GM18909 (cell line): ENCODE measurements at regions not wholly inside any gene's neighbourhood (a gene's known extent, or its start where the extent isn't known, plus 50 kb on each side); places are given as distances from the start of the nearest gene placed in this dataset.
"Not testable (repeated sequence)": the region's sequence is repeated elsewhere in the genome, so short reads cannot be mapped to it uniquely, and the experiment has no call there.

Source experiments
- ATAC-seq: cut with Tn5 transposase; IDR thresholded peaks from one replicate; pipeline ENCODE4 v1.9.1; 2021; ENCODE audit warnings: mild to moderate bottlenecking; ENCODE audit not compliant: unreplicated experiment, poor library complexity

DNA sequence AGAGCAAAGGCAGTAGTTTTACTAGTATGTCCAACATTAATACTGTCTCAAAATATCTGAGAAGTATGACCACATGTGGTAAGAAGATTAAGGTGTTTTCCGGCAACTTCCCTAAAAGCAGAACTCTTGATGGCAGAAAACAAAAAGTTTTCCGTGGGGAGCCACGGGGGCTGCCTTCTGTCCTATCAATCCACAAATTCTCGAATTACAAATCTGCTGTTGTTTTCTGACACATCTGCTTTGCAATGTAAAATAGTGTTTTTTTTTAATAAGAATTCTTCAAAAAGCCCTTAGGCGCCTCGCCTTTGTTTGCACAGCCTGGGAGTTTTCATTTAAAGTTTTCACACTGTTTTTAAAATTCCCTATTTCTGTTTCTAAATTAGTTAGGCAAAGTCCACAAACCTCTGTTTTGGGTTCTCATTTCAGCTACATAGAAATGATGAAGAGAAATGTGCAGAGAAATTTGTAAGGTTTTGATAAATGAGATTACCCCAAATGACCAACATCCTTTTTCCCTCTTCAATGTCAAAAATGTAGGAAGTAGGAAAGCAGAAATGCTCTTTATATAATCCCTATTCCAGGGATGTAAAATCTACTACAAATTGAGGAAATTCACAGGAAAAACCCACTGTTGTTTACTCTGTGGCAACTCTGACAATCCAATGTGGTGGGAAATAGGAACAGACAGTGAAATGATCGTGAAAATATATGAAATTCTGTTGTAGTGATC is 385.8 kb downstream of the ZEB2 start:
- ATAC-seq = no peak

GRCh38 chr2:144132357-144132756 is 387.6 kb downstream of the ZEB2 start:
- ATAC-seq = no peak

- ATAC-seq = no peak
Measured at GRCh38 chr2:144131042-144131441, 388.9 kb downstream of the ZEB2 start.

DNA sequence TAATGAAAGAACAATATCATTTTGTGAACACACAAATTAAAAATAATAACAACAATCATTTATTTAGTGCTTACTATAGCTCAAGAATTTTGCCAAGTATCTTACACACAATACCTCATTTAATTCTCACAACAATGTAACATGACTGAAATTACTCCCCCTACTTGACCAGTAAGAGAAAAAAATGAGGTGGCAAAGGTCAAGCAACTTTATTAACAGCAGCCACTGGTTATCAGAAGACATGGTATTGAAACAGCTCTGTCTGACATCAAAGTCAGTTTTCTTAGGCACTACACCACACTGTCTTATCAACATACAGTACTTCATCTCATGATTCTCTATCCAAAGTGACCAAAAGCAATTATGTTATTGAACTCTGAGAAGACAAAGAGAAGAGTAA is 389.4 kb downstream of the ZEB2 start:
- ATAC-seq = no peak

DNA sequence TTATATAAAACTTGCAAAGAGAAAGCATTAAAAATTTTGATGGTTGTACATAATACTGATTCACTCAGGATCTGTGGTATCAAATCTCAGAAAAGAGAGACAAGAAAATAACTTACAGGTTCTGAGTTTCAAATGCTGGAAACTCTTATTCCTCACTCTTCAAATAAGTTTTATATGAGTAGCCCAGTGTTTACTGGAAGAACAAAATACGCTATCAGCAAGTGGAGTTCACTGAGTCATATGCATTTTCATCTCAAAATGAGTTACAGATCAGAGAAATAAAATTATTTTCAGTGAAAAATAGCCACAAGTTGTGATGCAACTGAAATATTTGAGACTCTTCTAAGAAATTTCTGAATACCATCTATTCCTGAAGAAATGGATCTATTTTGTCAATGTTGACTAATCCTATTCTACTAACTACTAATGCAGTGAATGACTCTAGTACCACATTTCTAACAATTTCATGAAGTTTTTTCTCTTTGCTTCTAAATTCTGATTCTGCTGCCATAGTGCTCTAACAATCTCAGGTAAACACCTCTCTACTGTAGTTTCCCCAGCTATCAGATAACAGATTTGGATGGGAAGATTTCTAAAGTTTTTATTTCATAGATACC is 391.7 kb downstream of the ZEB2 start:
- no peak for ATAC-seq

- no peak for ATAC-seq
Measured at GRCh38 chr2:144127693-144128092, 392.2 kb downstream of the ZEB2 start.

DNA sequence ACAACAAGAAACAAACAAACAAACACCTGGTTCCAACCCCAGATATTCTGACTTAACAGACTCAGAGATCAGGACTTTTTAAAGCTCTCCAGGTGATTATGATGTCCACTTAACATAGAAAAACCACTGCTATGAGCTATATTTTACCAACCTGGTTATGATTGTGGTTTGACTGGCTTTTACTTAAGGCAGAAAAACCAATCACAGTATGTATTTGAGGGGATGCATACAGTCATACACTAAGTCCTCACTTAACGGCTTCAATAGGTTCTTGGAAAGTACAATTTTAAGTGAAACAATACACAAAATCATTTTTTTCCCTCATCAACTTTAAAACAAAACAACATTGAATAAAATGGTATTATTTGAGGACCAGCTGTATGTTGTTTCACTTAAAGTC is 393.6 kb downstream of the ZEB2 start:
- ATAC-seq = no peak

DNA sequence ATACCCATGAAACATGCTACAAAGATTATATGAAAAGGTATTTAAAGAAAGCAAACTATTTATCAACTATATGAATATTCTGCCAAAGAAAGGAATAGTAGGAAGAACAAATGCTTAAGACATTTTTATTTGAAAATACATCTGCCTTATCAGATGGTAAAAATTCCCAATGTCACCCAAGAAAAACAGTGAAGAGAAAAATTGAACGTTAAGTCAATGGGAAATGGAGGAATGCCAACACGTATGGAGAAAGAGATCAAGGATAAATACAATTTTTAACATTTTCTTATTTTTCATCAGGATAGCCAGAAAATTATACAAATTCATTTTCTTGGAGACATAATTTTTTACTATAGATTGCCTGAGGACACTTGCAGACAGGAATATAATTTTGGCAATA is 394.2 kb downstream of the ZEB2 start:
- no peak for ATAC-seq

DNA sequence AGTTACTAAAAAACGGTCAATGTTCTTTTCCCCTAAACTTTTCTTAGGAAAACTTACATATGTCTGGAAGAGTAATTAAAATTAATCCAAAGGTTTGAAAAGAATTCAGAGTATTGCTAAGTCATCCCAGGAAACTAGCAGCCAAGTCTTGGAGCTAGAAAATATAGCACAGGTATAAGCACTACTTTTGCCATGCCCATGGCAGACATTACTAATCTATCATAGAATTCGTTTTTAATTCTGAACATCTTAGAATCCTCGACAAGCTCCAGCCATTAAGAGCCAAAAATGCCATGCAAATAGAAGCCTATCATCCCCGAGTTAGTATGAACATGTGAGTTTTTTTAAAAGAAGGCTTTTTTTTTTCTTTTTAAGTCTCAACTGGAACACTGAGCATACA is 395.0 kb downstream of the ZEB2 start:
- no peak for ATAC-seq

DNA sequence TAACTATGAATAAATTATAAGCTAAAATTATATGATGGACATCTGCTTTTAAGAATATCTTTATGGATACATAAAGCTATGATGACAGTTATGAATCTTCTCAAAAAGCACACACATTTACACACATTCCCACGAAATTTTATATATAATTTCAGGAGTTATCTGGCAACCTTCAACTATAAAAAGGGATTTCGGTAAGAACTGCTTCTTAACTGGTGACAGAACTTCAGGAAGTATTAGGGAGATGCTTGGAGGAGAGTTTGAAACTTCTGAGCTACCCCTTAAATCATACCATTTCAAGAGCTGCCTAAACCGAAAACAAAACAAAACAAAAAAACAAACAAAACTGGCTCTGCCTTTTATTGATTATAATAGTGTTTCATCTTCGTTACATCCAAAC is 399.4 kb downstream of the ZEB2 start:
- ATAC-seq = no peak

DNA sequence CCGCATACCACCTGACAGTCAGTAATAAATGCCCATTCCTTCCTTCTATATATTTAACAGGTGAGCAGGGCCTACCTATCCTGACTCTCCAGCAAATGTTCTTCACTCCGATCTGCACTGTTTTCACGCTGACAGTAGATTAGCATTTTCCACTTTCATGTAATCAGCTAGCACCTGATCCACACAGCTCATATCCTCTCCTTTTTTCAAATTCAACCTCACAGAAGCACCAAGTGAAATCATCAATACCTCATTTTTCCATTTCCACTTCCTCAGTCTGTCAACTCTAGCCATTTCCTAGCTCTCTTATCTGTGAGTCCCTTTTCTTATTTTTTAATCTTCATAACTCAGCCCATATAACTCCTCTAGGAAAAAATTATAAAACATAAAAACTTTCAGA is 402.8 kb downstream of the ZEB2 start:
- no peak for ATAC-seq

DNA sequence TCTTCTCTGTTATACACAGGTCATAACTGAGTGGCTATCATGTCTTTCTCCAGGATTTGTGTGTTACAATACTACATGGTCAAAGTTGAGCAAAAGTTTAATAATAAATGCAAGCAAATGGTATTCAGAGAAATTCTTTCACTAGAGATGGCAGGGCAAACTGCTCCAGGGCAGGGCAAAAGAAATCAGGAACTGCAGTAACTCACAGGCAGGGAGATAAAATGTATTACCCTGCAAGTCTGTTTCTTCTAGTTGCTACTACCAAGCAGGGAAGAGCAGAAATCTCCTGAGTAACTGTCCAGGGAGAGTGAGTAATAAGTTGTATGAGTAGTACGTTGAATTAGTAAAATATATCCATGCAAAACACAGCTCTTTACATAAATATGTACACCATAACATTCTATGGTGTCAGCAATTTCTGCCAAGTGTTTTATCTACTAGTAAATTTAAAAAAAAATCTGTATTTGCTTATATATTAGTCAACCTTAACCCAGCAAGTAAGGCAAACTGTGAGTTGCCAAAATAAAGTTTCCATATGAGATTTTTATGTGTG is 404.1 kb downstream of the ZEB2 start:
- no peak for ATAC-seq

DNA sequence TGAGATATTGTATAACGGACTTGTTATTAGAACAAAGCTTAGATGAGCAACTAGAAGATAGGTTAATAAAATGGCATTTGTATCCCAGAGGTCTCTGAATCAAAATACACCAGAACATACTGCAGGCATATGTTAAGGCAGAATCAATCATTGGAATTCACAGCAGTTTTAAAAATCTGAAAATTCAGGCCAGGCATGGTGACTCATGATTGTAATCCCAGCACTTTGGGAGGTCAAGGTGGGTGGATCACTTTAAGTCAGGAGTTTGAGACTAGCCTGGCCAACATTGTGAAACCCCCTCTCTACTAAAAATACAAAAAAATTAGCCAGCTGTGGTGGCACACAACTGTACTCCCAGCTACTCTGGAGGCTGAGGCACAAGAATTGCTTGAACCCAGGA is 405.2 kb downstream of the ZEB2 start:
- no peak for ATAC-seq

DNA sequence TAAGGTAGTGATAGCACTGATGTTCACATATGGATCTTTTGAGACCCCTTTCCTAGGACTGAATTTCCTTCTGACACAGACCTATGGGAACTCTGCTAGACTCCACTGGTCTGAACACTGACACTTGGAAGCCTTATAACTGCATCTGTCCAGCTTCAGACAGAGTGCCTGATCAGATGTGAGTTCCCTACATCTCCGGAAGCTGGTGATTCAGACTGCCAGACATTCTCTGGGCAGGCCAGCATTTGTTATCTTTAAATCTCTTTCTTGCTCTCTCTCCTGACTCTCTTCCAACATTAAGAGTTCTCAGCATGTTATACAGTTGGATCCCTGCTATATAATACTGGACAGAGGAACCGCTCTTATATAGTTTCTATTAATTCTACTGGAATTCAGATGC is 408.5 kb downstream of the ZEB2 start:
- ATAC-seq = no peak

- ATAC-seq = not testable (repeated sequence)
Measured at GRCh38 chr2:144106104-144106503, 413.8 kb downstream of the ZEB2 start.

- no peak for ATAC-seq
Measured at GRCh38 chr2:144102386-144102785, 417.5 kb downstream of the ZEB2 start.

GRCh38 chr2:144099780-144100377 is 420.0 kb downstream of the ZEB2 start:
- ATAC-seq = no peak

DNA sequence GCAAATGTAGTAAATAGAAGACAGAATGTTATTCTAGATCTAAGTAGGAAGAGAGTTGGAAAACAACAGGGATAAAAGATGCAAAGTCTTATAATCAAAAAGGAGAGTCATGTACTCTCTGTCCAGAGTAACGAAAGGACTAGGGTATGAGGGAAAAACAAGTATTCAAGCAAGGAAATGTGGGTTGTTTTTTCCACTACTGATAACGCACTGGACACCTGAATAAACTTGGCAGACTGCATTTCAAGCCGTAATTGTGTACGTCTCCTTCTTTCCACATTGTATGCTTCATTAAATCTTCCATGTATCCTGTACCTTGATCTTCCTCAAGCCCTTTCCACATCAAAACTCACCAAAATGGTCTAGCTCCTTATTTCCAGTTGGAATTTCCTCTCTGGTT is 420.6 kb downstream of the ZEB2 start:
- ATAC-seq = no peak

GRCh38 chr2:144097440-144098225 is 422.3 kb downstream of the ZEB2 start:
- ATAC-seq = no peak

DNA sequence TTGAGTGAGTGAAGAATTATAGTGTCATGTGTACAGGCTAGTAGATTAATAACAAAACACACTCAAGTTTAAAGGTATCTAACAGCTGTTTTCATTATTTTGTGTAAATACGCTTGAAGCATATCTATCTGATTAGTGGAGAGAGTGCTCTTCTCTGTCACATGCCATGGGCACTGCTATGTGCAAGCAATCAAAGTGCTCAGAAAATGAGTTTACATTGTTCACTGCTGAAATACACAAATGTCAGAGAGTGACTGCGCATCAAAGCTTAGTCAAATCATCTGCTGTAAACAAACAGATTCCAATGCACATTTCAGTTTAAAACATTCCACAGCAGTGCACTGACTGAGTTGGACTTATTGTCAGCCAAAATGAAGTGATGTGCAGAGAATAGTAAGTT is 423.4 kb downstream of the ZEB2 start:
- no peak for ATAC-seq
